ENCODE measurements at regions not wholly inside any gene's neighbourhood (a gene's known extent, or its start where the extent isn't known, plus 50 kb on each side); places are given as distances from the start of the nearest gene placed in this dataset.
"Not testable (repeated sequence)": the region's sequence is repeated elsewhere in the genome, so short reads cannot be mapped to it uniquely, and the experiment has no call there.

DNA sequence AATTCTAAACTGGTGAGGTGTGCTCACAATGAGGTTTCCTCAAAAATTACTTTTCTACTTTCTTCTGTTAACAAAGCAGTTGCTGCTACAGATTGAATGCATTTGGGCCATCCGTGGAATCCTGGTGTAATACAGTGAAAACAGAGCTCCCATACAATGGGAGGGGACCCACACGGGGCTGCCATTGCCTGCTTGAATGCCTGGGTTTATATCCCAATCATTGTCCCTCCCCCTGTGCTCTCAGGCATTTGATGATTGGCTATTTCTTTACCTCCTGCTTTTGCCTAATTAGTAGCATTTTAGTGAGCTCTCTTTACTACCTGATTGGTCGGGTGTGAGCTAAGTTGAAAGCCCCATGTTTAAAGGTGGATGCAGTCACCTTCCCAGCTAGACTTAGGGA, 52.9 kb upstream of the CSF1 start:
- TF ChIP-seq POLR2AphosphoS5, POLR2A (IDR thresholded peaks at IDR 0.05): not testable (repeated sequence)
- TF ChIP-seq, protein P1, sequence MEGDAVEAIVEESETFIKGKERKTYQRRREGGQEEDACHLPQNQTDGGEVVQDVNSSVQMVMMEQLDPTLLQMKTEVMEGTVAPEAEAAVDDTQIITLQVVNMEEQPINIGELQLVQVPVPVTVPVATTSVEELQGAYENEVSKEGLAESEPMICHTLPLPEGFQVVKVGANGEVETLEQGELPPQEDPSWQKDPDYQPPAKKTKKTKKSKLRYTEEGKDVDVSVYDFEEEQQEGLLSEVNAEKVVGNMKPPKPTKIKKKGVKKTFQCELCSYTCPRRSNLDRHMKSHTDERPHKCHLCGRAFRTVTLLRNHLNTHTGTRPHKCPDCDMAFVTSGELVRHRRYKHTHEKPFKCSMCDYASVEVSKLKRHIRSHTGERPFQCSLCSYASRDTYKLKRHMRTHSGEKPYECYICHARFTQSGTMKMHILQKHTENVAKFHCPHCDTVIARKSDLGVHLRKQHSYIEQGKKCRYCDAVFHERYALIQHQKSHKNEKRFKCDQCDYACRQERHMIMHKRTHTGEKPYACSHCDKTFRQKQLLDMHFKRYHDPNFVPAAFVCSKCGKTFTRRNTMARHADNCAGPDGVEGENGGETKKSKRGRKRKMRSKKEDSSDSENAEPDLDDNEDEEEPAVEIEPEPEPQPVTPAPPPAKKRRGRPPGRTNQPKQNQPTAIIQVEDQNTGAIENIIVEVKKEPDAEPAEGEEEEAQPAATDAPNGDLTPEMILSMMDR (IDR thresholded peaks at IDR 0.05): not testable (repeated sequence)

Measured in stomach (tissue), 4 donors.